Loucy (cell line): ENCODE measurements at regions not wholly inside any gene's neighbourhood (a gene's known extent, or its start where the extent isn't known, plus 50 kb on each side); places are given as distances from the start of the nearest gene placed in this dataset.

Source experiments
- EZH2phosphoT487 ChIP-seq: fragments of 200-600 bp; IDR thresholded peaks from 2 replicates; pipeline ENCODE4 v1.6.1; 2018; ENCODE audit warnings: antibody characterized with exemption, mild to moderate bottlenecking, moderate library complexity, borderline replicate concordance
- TF ChIP-seq, protein P1 (sequence below): fragments of 200-600 bp; sonication (generic); conservative IDR thresholded peaks from 2 replicates; pipeline ENCODE4 v1.5.1; 2014; ENCODE audit warnings: mild to moderate bottlenecking, antibody characterized with exemption, low read length

DNA sequence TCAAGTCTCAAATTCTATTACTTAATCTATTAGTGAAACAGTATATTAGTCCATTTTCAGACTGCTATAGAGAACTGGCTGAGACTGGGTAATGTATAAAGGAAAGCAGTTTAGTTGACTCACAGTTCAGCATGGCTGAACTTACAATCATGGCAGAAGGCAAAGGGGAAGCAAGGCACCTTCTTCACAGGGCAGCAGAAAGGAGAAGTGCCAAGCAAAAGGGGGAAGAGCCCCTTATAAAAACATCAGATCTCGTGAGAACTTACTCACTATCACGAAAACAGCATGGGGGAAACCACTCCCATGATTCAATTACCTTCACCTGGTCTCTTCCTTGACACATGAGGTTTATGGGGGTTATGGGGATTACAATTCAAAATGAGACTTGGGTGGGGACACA is 67.9 kb upstream of the CHSY3 start:
- TF ChIP-seq, protein P1, sequence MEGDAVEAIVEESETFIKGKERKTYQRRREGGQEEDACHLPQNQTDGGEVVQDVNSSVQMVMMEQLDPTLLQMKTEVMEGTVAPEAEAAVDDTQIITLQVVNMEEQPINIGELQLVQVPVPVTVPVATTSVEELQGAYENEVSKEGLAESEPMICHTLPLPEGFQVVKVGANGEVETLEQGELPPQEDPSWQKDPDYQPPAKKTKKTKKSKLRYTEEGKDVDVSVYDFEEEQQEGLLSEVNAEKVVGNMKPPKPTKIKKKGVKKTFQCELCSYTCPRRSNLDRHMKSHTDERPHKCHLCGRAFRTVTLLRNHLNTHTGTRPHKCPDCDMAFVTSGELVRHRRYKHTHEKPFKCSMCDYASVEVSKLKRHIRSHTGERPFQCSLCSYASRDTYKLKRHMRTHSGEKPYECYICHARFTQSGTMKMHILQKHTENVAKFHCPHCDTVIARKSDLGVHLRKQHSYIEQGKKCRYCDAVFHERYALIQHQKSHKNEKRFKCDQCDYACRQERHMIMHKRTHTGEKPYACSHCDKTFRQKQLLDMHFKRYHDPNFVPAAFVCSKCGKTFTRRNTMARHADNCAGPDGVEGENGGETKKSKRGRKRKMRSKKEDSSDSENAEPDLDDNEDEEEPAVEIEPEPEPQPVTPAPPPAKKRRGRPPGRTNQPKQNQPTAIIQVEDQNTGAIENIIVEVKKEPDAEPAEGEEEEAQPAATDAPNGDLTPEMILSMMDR, result no peak
- no peak for TF ChIP-seq EZH2phosphoT487
